Peyer's patch (tissue), 4 donors: ENCODE measurements at regions not wholly inside any gene's neighbourhood (a gene's known extent, or its start where the extent isn't known, plus 50 kb on each side); places are given as distances from the start of the nearest gene placed in this dataset.

Source experiments
- CTCF ChIP-seq, 6 experiments: fragments of 450-650 bp in 4 of 6; fragments of 200-600 bp in 2 of 6; sonication (generic) in 1 of 6; IDR thresholded peaks; one replicate each; pipeline ENCODE4 v1.5.1; 2017 to 2019; ENCODE audit warnings: antibody characterized with exemption in 6 of 6, mild to moderate bottlenecking in 3 of 6, moderate library complexity in 1 of 6
- POLR2A ChIP-seq, 2 donors: fragments of 450-650 bp; IDR thresholded peaks; one replicate each; pipeline ENCODE4 v1.5.1; 2017; ENCODE audit warnings: antibody characterized with exemption in 2 of 2, mild to moderate bottlenecking in 2 of 2, moderate library complexity in 2 of 2

GRCh38 chr2:75287624-75288316, 88.5 kb upstream of the TACR1 start:
- TF ChIP-seq POLR2A (IDR thresholded peaks at IDR 0.05) = no peak
- no peak for TF ChIP-seq CTCF (IDR thresholded peaks at IDR 0.05)
